ENCODE measurements at regions not wholly inside any gene's neighbourhood (a gene's known extent, or its start where the extent isn't known, plus 50 kb on each side); places are given as distances from the start of the nearest gene placed in this dataset.

DNA sequence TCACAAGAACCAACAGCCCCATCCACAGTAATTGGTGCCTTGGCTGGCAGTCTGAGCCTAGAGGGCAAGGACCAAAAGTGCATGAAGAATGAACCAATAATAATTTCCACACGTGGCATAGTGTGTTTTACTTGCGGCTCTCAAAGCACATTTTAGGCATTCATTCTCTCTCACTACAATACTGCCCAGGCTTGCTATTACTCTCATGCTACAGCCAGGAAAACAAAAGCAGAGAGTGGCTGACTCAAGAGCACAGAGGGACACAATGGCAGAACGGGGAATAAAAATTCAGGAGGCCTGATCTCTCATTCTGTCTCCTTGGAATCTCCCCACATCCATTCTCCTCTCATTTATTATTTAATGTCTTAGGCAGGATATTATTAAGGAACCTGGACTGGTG, 57.0 kb upstream of the NOL4 start:
- TF ChIP-seq, protein P1, sequence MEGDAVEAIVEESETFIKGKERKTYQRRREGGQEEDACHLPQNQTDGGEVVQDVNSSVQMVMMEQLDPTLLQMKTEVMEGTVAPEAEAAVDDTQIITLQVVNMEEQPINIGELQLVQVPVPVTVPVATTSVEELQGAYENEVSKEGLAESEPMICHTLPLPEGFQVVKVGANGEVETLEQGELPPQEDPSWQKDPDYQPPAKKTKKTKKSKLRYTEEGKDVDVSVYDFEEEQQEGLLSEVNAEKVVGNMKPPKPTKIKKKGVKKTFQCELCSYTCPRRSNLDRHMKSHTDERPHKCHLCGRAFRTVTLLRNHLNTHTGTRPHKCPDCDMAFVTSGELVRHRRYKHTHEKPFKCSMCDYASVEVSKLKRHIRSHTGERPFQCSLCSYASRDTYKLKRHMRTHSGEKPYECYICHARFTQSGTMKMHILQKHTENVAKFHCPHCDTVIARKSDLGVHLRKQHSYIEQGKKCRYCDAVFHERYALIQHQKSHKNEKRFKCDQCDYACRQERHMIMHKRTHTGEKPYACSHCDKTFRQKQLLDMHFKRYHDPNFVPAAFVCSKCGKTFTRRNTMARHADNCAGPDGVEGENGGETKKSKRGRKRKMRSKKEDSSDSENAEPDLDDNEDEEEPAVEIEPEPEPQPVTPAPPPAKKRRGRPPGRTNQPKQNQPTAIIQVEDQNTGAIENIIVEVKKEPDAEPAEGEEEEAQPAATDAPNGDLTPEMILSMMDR (IDR thresholded peaks at IDR 0.05), result no peak
- no peak for TF ChIP-seq POLR2A (IDR thresholded peaks at IDR 0.05)
